ENCODE measurements at regions not wholly inside any gene's neighbourhood (a gene's known extent, or its start where the extent isn't known, plus 50 kb on each side); places are given as distances from the start of the nearest gene placed in this dataset.
A peak's percentile ranks its signal among the peaks of the same experiment; 100 is the strongest.
"Not testable (repeated sequence)": the region's sequence is repeated elsewhere in the genome, so short reads cannot be mapped to it uniquely, and the experiment has no call there.

GRCh38 chr14:70254476-70254961, 65.8 kb upstream of the SLC8A3 start:
- peak overlapping the region; percentile 50 for H3K4me3 ChIP-seq (ENCODE audit: low read depth, low read length)
- no peak for TF ChIP-seq CTCF (IDR thresholded peaks at IDR 0.05; ENCODE audit: insufficient read depth, low read length)
- DNase-seq (ENCODE audit: low read depth), result no peak

GRCh38 chr14:70253547-70253946, 64.8 kb upstream of the SLC8A3 start:
- not testable (repeated sequence) for H3K4me3 ChIP-seq (ENCODE audit: low read depth, low read length); DNase-seq (ENCODE audit: low read depth)

- DNase-seq (ENCODE audit: low read depth), result no peak
- no peak overlapping the region for H3K4me3 ChIP-seq (ENCODE audit: low read depth, low read length)
- no peak for TF ChIP-seq CTCF (IDR thresholded peaks at IDR 0.05; ENCODE audit: insufficient read depth, low read length)
Measured at GRCh38 chr14:70245026-70245425, 56.3 kb upstream of the SLC8A3 start.

GRCh38 chr14:70239802-70240201, 51.1 kb upstream of the SLC8A3 start:
- no peak for DNase-seq (ENCODE audit: low read depth)
- TF ChIP-seq CTCF (IDR thresholded peaks at IDR 0.05; ENCODE audit: insufficient read depth, low read length), result no peak
- no peak overlapping the region for H3K4me3 ChIP-seq (ENCODE audit: low read depth, low read length)

- H3K4me3 ChIP-seq (ENCODE audit: low read depth, low read length); DNase-seq (ENCODE audit: low read depth): not testable (repeated sequence)
Measured at GRCh38 chr14:70238635-70239034, 49.9 kb upstream of the SLC8A3 start.
